BLaER1 treated with 17β-estradiol and CSF1 and Interleukin-3, amounts not matched to agents 10 nM and 100 nM (cell line): ENCODE measurements at regions not wholly inside any gene's neighbourhood (a gene's known extent, or its start where the extent isn't known, plus 50 kb on each side); places are given as distances from the start of the nearest gene placed in this dataset.

Source experiments
- H3K27ac ChIP-seq, 11 experiments: shearing (Covaris generic); formaldehyde crosslinking; 2 replicates each; pipeline ENCODE4 v1.8.1; 2022
- H3K27me3 ChIP-seq, 11 experiments: shearing (Covaris generic); formaldehyde crosslinking; 2 replicates each; pipeline ENCODE4 v1.8.1; 2022
- H3K36me3 ChIP-seq, 11 experiments: shearing (Covaris generic); formaldehyde crosslinking; 2 replicates each; pipeline ENCODE4 v1.8.1; 2022
- H3K4me1 ChIP-seq, 10 experiments: shearing (Covaris generic); formaldehyde crosslinking; 2 replicates each; pipeline ENCODE4 v1.8.1; 2022
- H3K4me2 ChIP-seq, 11 experiments: shearing (Covaris generic); formaldehyde crosslinking; 2 replicates each; pipeline ENCODE4 v1.8.1; 2022
- H3K4me3 ChIP-seq, 10 experiments: shearing (Covaris generic); formaldehyde crosslinking; 2 replicates each; pipeline ENCODE4 v1.8.1; 2022
- H3K9ac ChIP-seq, 11 experiments: shearing (Covaris generic); formaldehyde crosslinking; 2 replicates each; pipeline ENCODE4 v1.8.1; 2022
- H3K9me3 ChIP-seq, 11 experiments: shearing (Covaris generic); formaldehyde crosslinking; replicated peaks in 1 of 11; 2 replicates each; pipeline ENCODE4 v1.8.1; 2022
- H4K20me1 ChIP-seq, 11 experiments: shearing (Covaris generic); formaldehyde crosslinking; 2 replicates each; pipeline ENCODE4 v1.8.1; 2022
- Cebpa-rat ChIP-seq, 11 experiments: shearing (Covaris generic); IDR thresholded peaks; 2 replicates each; pipeline ENCODE4 v1.8.1; 2022

DNA sequence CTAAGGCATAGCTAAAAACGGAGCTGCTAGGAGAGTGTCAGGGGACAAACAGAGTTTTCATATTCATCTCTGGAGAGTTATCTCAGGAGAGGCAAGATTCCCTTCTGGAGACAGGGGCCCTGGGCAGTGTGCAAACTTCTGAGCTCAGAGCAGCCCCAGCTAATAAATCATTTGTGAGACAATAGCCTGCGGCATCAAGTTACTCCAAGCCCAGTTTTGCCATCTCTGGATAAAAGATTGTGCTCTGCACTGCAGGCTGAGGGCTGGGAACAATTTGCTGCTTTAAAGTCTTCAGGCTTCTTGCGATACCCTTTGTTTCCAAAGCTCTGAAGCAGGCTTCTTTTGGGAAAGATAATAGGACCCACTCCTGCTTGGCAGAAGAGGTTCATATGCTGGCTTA is 164.3 kb upstream of the BRINP1 start:
- no peak overlapping the region for H3K4me3 ChIP-seq
- no peaks in the 10 kb centered on the region for H3K9me3 ChIP-seq
- no peak overlapping the region for H3K4me2 ChIP-seq
- H3K9ac ChIP-seq, result no peak overlapping the region
- no peaks in the 10 kb centered on the region for H4K20me1 ChIP-seq
- H3K27ac ChIP-seq, result no peak overlapping the region
- no peaks in the 10 kb centered on the region for H3K4me1 ChIP-seq
- no peak for TF ChIP-seq Cebpa-rat (IDR thresholded peaks at IDR 0.05)
- no peaks in the 10 kb centered on the region for H3K36me3 ChIP-seq
- no peaks in the 10 kb centered on the region for H3K27me3 ChIP-seq

GRCh38 chr9:119526698-119527097 is 157.5 kb upstream of the BRINP1 start:
- Histone ChIP-seq H3K4me2 (no peak overlapping the region), H3K9me3 (peaks cover 0 to 8% (median 0%) of the 10 kb centered on the region in 11 experiments; a peak in 2 of 22 replicates), H3K4me3 (no peak overlapping the region), H3K4me1 (no peaks in the 10 kb centered on the region), H3K36me3 (no peaks in the 10 kb centered on the region), H3K27ac (no peak overlapping the region), H3K27me3 (no peaks in the 10 kb centered on the region), H3K9ac (no peak overlapping the region), H4K20me1 (no peaks in the 10 kb centered on the region)
- no peak for TF ChIP-seq Cebpa-rat (IDR thresholded peaks at IDR 0.05)

GRCh38 chr9:119523508-119523907 is 154.3 kb upstream of the BRINP1 start:
- Histone ChIP-seq H3K27me3 (no peaks in the 10 kb centered on the region), H3K36me3 (no peaks in the 10 kb centered on the region), H3K4me3 (no peak overlapping the region), H3K4me2 (no peak overlapping the region), H3K4me1 (no peaks in the 10 kb centered on the region), H4K20me1 (no peaks in the 10 kb centered on the region), H3K9ac (no peak overlapping the region), H3K27ac (no peak overlapping the region), H3K9me3 (peaks cover 0 to 8% (median 0%) of the 10 kb centered on the region in 11 experiments; a peak in 2 of 22 replicates)
- TF ChIP-seq Cebpa-rat (IDR thresholded peaks at IDR 0.05), result no peak

- no peaks in the 10 kb centered on the region for H4K20me1 ChIP-seq
- H3K9ac ChIP-seq, result no peak overlapping the region
- TF ChIP-seq Cebpa-rat (IDR thresholded peaks at IDR 0.05), result no peak
- H3K27ac ChIP-seq, result no peak overlapping the region
- no peak overlapping the region for H3K4me3 ChIP-seq
- H3K27me3 ChIP-seq, result no peaks in the 10 kb centered on the region
- H3K4me1 ChIP-seq, result no peaks in the 10 kb centered on the region
- H3K4me2 ChIP-seq, result no peak overlapping the region
- peaks cover 0 to 8% (median 0%) of the 10 kb centered on the region in 11 experiments; a peak in 2 of 22 replicates for H3K9me3 ChIP-seq
- no peaks in the 10 kb centered on the region for H3K36me3 ChIP-seq
These were observed 153.1 kb upstream of the BRINP1 start for GRCh38 chr9:119522381-119522780.

- Histone ChIP-seq H3K4me2 (no peak overlapping the region), H3K4me1 (no peaks in the 10 kb centered on the region), H3K27ac (no peak overlapping the region), H3K9me3 (no peaks in the 10 kb centered on the region), H4K20me1 (no peaks in the 10 kb centered on the region), H3K27me3 (no peaks in the 10 kb centered on the region), H3K9ac (no peak overlapping the region), H3K36me3 (no peaks in the 10 kb centered on the region), H3K4me3 (no peak overlapping the region)
- no peak for TF ChIP-seq Cebpa-rat (IDR thresholded peaks at IDR 0.05)
These were observed 140.2 kb upstream of the BRINP1 start for GRCh38 chr9:119509291-119509905.

DNA sequence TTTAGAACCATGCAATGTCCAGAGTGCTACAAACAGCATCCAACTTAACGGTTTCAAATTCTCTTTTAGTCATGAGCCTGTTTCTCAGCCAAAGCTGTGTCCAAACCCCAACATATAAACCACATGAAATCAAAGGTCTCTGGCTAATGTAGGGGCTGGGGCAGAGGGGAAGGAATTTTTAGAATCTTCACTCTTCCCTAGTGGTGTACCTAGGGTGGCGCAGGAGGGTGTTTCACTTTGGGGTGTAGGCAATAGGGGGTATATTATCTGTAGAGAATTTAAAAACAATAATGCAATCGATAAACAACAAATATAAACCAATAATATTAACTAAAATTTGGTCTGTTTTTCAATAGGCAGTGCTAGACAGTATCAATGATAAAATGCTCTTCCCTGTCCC is 132.1 kb upstream of the BRINP1 start:
- Histone ChIP-seq H3K36me3 (no peaks in the 10 kb centered on the region), H3K27ac (no peak overlapping the region), H3K9ac (no peak overlapping the region), H3K4me3 (no peak overlapping the region), H3K4me2 (no peak overlapping the region), H3K27me3 (no peaks in the 10 kb centered on the region), H3K4me1 (peaks cover 0 to 11% (median 0%) of the 10 kb centered on the region in 10 experiments; a peak in 3 of 20 replicates), H3K9me3 (no peaks in the 10 kb centered on the region), H4K20me1 (no peaks in the 10 kb centered on the region)
- TF ChIP-seq Cebpa-rat (IDR thresholded peaks at IDR 0.05), result no peak

DNA sequence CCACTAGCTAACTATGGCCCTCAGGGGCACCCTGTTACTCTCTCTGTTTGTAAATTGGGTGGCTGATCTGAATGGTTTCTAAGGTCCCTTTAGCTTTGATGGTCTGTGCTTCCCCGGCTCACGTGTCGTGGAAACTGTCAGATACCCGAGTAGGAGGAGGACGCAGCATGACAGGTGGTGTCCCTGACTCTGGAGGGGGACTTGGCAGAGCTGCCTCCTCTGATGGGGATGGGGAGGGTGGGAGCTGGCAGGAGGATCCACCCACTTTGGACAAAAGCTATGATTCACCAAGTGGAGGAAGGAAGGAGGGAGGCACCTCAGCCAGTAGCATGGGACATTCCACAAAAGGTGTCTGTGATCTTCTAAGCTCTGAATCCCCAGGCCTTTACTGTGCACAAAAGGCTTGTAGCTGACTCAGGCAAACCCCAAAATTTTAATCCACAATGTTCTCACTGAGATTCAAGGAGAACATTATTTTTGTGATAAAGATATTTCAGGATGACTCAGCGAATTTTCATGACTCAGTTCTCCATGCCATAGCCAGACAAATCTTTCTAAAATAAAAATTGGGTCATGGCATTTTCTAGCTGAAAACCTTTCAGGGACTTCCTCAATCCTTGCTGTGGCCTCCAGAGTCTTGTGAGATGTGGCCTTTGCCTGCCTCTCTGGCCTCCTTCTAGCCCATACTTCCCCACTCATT is 131.0 kb upstream of the BRINP1 start:
- no peak overlapping the region for H3K4me3 ChIP-seq
- no peak for TF ChIP-seq Cebpa-rat (IDR thresholded peaks at IDR 0.05)
- H3K27me3 ChIP-seq, result no peaks in the 10 kb centered on the region
- no peaks in the 10 kb centered on the region for H3K36me3 ChIP-seq
- peaks cover 0 to 11% (median 0%) of the 10 kb centered on the region in 10 experiments; a peak in 3 of 20 replicates for H3K4me1 ChIP-seq
- H4K20me1 ChIP-seq, result no peaks in the 10 kb centered on the region
- H3K9me3 ChIP-seq, result no peaks in the 10 kb centered on the region
- no peak overlapping the region for H3K27ac ChIP-seq
- H3K4me2 ChIP-seq, result no peak overlapping the region
- no peak overlapping the region for H3K9ac ChIP-seq

- H4K20me1 ChIP-seq, result no peaks in the 10 kb centered on the region
- H3K4me1 ChIP-seq, result no peaks in the 10 kb centered on the region
- no peak for TF ChIP-seq Cebpa-rat (IDR thresholded peaks at IDR 0.05)
- H3K36me3 ChIP-seq, result no peaks in the 10 kb centered on the region
- no peaks in the 10 kb centered on the region for H3K27me3 ChIP-seq
- H3K9me3 ChIP-seq, result no peaks in the 10 kb centered on the region
- H3K9ac ChIP-seq, result no peak overlapping the region
- no peak overlapping the region for H3K4me3 ChIP-seq
- H3K27ac ChIP-seq, result no peak overlapping the region
- no peak overlapping the region for H3K4me2 ChIP-seq
These were observed 118.0 kb upstream of the BRINP1 start for GRCh38 chr9:119487118-119487827.

- TF ChIP-seq Cebpa-rat (IDR thresholded peaks at IDR 0.05), result no peak
- H3K9ac ChIP-seq, result no peak overlapping the region
- H3K4me3 ChIP-seq, result no peak overlapping the region
- no peaks in the 10 kb centered on the region for H3K27me3 ChIP-seq
- H3K27ac ChIP-seq, result no peak overlapping the region
- H3K9me3 ChIP-seq, result no peaks in the 10 kb centered on the region
- no peaks in the 10 kb centered on the region for H4K20me1 ChIP-seq
- H3K4me1 ChIP-seq, result no peaks in the 10 kb centered on the region
- no peak overlapping the region for H3K4me2 ChIP-seq
- H3K36me3 ChIP-seq, result no peaks in the 10 kb centered on the region
These were observed 113.9 kb upstream of the BRINP1 start for GRCh38 chr9:119483153-119483552.
